HFF-Myc (cell line): ENCODE measurements at regions not wholly inside any gene's neighbourhood (a gene's known extent, or its start where the extent isn't known, plus 50 kb on each side); places are given as distances from the start of the nearest gene placed in this dataset.

Experiments used
- DNase-seq: peaks from one replicate; pipeline ENCODE4 v3.0.0-alpha.2; 2011; ENCODE audit warnings: low read depth; ENCODE audit errors: extremely low read depth
- H3K4me3 ChIP-seq: replicated peaks from 2 replicates; pipeline ENCODE4 v1.5.1; 2011; ENCODE audit warnings: low read depth, mild to moderate bottlenecking, control low read depth, low read length
- CTCF ChIP-seq: IDR thresholded peaks from 2 replicates; pipeline ENCODE4 v1.5.1; 2012; ENCODE audit warnings: mild to moderate bottlenecking, low read depth, low read length, control low read depth; ENCODE audit errors: missing control alignments

DNA sequence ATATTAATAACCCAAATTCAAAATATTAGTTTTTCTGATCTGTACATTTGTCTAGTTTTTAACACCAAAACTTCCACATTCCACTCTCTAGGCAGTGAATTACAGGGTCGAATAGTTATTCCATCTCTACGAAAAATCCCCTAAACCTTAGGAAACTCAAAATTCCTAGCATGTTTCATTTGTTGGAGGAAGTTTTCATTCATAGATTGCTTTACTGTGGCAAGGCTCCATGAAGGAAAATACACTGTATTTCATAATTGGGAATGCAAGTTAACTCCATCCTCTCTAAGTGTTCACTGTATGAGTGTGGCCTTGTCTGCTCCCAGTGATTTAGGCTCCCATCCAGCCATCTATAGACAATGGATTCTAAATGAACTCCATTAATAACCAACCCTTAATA is 296.1 kb downstream of the TENT5A start:
- no peak overlapping the region for H3K4me3 ChIP-seq
- no peak for DNase-seq
- no peak for TF ChIP-seq CTCF

- H3K4me3 ChIP-seq = no peak overlapping the region
- TF ChIP-seq CTCF = no peak
- no peak for DNase-seq
Observed at GRCh38 chr6:81455641-81456040, 296.8 kb downstream of the TENT5A start.

DNA sequence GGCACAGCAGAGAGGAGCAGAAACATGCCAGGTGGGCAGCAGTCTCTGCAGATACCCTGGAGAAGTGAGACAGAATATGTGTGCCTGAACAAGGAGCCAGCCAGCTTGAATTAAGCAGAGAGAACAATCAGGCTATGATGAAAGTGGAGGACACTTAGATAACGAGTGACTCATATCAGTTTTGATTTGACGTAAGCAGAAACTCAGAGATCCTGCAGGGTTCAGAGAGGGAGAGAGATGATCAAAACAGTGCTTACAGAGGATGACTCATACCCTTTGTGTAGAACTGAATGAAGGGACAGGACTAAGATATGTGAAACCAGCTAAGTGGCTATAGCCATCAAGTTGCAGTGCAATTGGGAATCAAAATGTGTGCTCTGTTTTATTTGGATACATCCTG is 300.7 kb downstream of the TENT5A start:
- DNase-seq = peak; percentile 70
- TF ChIP-seq CTCF = no peak
- H3K4me3 ChIP-seq = no peak overlapping the region

- peak; percentile 70 for DNase-seq
- H3K4me3 ChIP-seq = no peak overlapping the region
- TF ChIP-seq CTCF = peak; percentile 9
Observed at GRCh38 chr6:81450180-81450579, 302.3 kb downstream of the TENT5A start.

GRCh38 chr6:81446509-81446908 is 306.0 kb downstream of the TENT5A start:
- no peak for TF ChIP-seq CTCF
- H3K4me3 ChIP-seq = no peak overlapping the region
- no peak for DNase-seq

DNA sequence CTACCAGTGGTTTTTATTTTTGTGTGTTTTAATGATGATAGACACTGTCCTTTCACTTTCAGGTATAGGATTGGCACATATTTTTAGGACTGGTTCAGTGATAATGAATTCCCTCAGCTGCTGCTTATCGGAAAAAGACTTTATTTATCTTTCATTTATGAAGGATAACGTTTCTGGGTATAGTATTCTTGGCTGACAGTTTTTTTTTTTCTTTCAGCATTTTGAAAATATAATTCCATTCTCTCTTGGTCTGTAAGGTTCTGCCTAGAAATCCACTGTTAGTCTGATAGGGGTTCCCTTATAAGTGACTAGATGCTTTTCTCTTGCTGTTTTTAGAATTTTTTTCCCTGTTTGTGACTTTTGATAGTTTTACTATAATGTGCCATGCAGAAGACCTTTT is 313.1 kb downstream of the TENT5A start:
- no peak for DNase-seq
- no peak for TF ChIP-seq CTCF
- no peak overlapping the region for H3K4me3 ChIP-seq

DNA sequence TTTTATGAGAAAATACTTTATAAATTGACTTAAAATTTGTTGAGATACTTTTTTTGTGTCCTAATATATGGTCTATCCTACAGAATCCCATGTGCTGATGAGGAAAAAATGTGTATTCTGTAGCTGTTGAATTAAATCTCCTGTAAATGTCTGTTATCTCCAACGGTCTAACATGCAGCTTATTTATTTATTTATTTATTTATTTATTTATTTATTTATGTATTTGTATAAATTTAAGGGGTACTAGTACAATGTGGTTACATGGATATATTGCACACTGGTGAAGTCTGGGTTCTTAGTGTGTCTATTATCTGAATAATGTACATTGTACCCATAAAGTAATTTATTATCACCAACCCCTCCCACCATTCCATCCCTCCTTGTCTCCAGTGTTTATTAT is 315.5 kb downstream of the TENT5A start:
- no peak for TF ChIP-seq CTCF
- no peak overlapping the region for H3K4me3 ChIP-seq
- DNase-seq = no peak
